Hepatocyte (in vitro differentiated cells): ENCODE measurements at regions not wholly inside any gene's neighbourhood (a gene's known extent, or its start where the extent isn't known, plus 50 kb on each side); places are given as distances from the start of the nearest gene placed in this dataset.

Experiments used
- DNase-seq: peaks from one replicate; pipeline ENCODE4 v3.0.0-alpha.2; 2016; ENCODE audit warnings: low spot score
- H2AFZ ChIP-seq: fragments of 200-600 bp; sonication (generic); 2 replicates; pipeline ENCODE4 v1.6.0; 2016; ENCODE audit warnings: antibody characterized with exemption, mild to moderate bottlenecking
- H3K27ac ChIP-seq: fragments of 200-600 bp; sonication (generic); 2 replicates; pipeline ENCODE4 v1.5.1; 2016; ENCODE audit warnings: mild to moderate bottlenecking
- H3K27me3 ChIP-seq: fragments of 200-600 bp; sonication (generic); 2 replicates; pipeline ENCODE4 v1.6.1; 2016
- H3K36me3 ChIP-seq: fragments of 200-600 bp; sonication (generic); replicated peaks from 2 replicates; pipeline ENCODE4 v1.5.1; 2016; ENCODE audit warnings: low read depth; ENCODE audit not compliant: insufficient read depth
- H3K4me1 ChIP-seq: fragments of 200-600 bp; sonication (generic); 2 replicates; pipeline ENCODE4 v1.5.1; 2016; ENCODE audit warnings: mild to moderate bottlenecking, moderate library complexity; ENCODE audit not compliant: insufficient read depth
- H3K4me2 ChIP-seq: fragments of 200-600 bp; sonication (generic); 2 replicates; pipeline ENCODE4 v1.6.0; 2016
- H3K4me3 ChIP-seq: fragments of 200-600 bp; sonication (generic); 2 replicates; pipeline ENCODE4 v1.5.1; 2016; ENCODE audit warnings: mild to moderate bottlenecking
- H3K79me2 ChIP-seq: fragments of 200-600 bp; sonication (generic); 2 replicates; pipeline ENCODE4 v1.6.0; 2017; ENCODE audit warnings: mild to moderate bottlenecking
- H3K9me2 ChIP-seq: fragments of 200-600 bp; sonication (generic); replicated peaks from 2 replicates; pipeline ENCODE4 v1.6.0; 2017; ENCODE audit warnings: mild to moderate bottlenecking; ENCODE audit not compliant: insufficient read depth
- H3K9me3 ChIP-seq: fragments of 200-600 bp; sonication (generic); 2 replicates; pipeline ENCODE4 v1.5.1; 2016; ENCODE audit warnings: low read depth, mild to moderate bottlenecking
- H4K20me1 ChIP-seq: fragments of 200-600 bp; sonication (generic); 2 replicates; pipeline ENCODE4 v1.6.0; 2016; ENCODE audit warnings: mild to moderate bottlenecking; ENCODE audit not compliant: insufficient read depth, poor library complexity, severe bottlenecking
- CTCF ChIP-seq: fragments of 200-600 bp; sonication (generic); IDR thresholded peaks from 2 replicates; pipeline ENCODE4 v1.5.1; 2016; ENCODE audit warnings: antibody characterized with exemption, mild to moderate bottlenecking; ENCODE audit not compliant: poor library complexity
- EZH2 ChIP-seq: fragments of 200-600 bp; sonication (generic); IDR thresholded peaks from 2 replicates; pipeline ENCODE4 v1.6.1; 2016; ENCODE audit warnings: antibody characterized with exemption, mild to moderate bottlenecking, borderline replicate concordance
- EZH2phosphoT487 ChIP-seq: fragments of 200-600 bp; sonication (generic); IDR thresholded peaks from one replicate; pipeline ENCODE4 v1.6.1; 2018; ENCODE audit warnings: antibody characterized with exemption, mild to moderate bottlenecking, low read depth, moderate library complexity; ENCODE audit not compliant: unreplicated experiment, severe bottlenecking
- WGBS: methylation state at CpG from one replicate; pipeline ENCODE4 v1.1.6; 2016; ENCODE audit warnings: low lambda C conversion rate; ENCODE audit errors: missing lambda C conversion rate; 5-methylcytosine and 5-hydroxymethylcytosine counted together

- H3K9me2 ChIP-seq: no peaks in the 10 kb centered on the region
- 85% methylated on average over 12 of the region's 12 CpGs for WGBS
- H3K27me3 ChIP-seq: no peaks in the 10 kb centered on the region
- DNase-seq: no peak
- no peak overlapping the region for H3K4me2 ChIP-seq
- H3K9me3 ChIP-seq: no peaks in the 10 kb centered on the region
- TF ChIP-seq EZH2 (no peak), CTCF (no peak), EZH2phosphoT487 (no peak)
- no peak overlapping the region for H3K4me3 ChIP-seq
- no peak overlapping the region for H3K27ac ChIP-seq
- H3K4me1 ChIP-seq: no peaks in the 10 kb centered on the region
- H4K20me1 ChIP-seq: no peaks in the 10 kb centered on the region
- no peak overlapping the region for H2AFZ ChIP-seq
- no peaks in the 10 kb centered on the region for H3K36me3 ChIP-seq
- H3K79me2 ChIP-seq: no peaks in the 10 kb centered on the region
These were observed 125.7 kb upstream of the TRHDE start for GRCh38 chr12:72146495-72146894.

- 66% methylated on average over 3 of the region's 3 CpGs for WGBS
- Histone ChIP-seq H3K9me3 (no peaks in the 10 kb centered on the region), H3K4me1 (no peaks in the 10 kb centered on the region), H3K79me2 (no peaks in the 10 kb centered on the region), H3K27ac (no peak overlapping the region), H3K4me2 (no peak overlapping the region), H2AFZ (no peak overlapping the region), H3K27me3 (no peaks in the 10 kb centered on the region), H4K20me1 (no peaks in the 10 kb centered on the region), H3K4me3 (no peak overlapping the region), H3K36me3 (no peaks in the 10 kb centered on the region), H3K9me2 (no peaks in the 10 kb centered on the region)
- no peak for TF ChIP-seq EZH2phosphoT487
- TF ChIP-seq CTCF: no peak
- TF ChIP-seq EZH2: no peak
- DNase-seq: no peak
These were observed 123.5 kb upstream of the TRHDE start for GRCh38 chr12:72148709-72149108.

DNA sequence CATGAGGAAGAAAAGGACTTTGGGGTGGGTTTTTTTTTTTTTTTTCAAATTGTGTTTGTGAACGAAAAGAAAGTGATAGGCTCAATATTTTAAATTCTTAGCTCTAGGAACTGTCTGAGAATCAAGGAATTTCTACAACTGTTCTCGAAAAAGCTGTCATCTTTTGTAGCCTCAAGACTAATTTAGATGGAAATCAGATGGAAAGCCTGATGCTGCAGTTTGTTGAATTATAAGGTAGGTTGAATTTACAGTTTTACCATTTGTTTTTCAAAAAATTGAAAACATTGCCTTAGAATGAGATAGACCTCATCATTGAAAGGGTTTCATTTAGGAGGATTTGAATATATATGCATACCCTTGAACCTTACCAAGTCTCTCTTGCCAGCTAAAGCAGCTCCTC is 109.3 kb upstream of the TRHDE start:
- 85% methylated on average over 2 of the region's 2 CpGs for WGBS
- Histone ChIP-seq H3K4me2 (no peak overlapping the region), H2AFZ (no peak overlapping the region), H3K79me2 (no peaks in the 10 kb centered on the region), H3K36me3 (no peaks in the 10 kb centered on the region), H3K4me3 (no peak overlapping the region), H3K9me3 (no peaks in the 10 kb centered on the region), H3K9me2 (no peaks in the 10 kb centered on the region), H3K27ac (no peak overlapping the region), H3K4me1 (no peaks in the 10 kb centered on the region), H3K27me3 (no peaks in the 10 kb centered on the region), H4K20me1 (no peaks in the 10 kb centered on the region)
- no peak for DNase-seq
- no peak for TF ChIP-seq CTCF
- TF ChIP-seq EZH2phosphoT487: no peak
- TF ChIP-seq EZH2: no peak

DNA sequence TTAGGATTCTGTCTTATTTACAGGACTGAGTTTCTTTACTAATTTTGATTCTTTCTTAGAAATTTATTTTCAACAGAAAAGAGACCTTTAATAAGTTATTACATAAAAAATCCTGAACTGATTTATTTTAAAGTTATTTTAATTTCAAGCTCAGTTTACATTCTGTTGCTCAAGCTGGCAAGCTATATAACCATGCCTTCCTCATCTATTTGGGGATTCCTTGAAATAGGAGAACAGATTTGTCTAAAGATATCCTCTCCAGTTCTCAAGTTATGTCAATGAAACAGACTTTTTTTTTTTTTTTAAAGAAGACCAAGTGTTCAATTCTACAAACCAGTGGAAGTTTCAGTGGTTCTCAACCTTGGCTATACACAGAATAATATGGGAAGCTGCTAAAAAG is 103.3 kb upstream of the TRHDE start:
- H3K4me3 ChIP-seq: no peak overlapping the region
- H3K9me2 ChIP-seq: no peaks in the 10 kb centered on the region
- no peak for TF ChIP-seq EZH2
- TF ChIP-seq EZH2phosphoT487: no peak
- no peak for TF ChIP-seq CTCF
- H4K20me1 ChIP-seq: no peaks in the 10 kb centered on the region
- H3K4me2 ChIP-seq: no peak overlapping the region
- no peaks in the 10 kb centered on the region for H3K79me2 ChIP-seq
- H3K4me1 ChIP-seq: no peaks in the 10 kb centered on the region
- H3K27me3 ChIP-seq: no peaks in the 10 kb centered on the region
- no peaks in the 10 kb centered on the region for H3K36me3 ChIP-seq
- no peak overlapping the region for H3K27ac ChIP-seq
- DNase-seq: no peak
- H3K9me3 ChIP-seq: no peaks in the 10 kb centered on the region
- no peak overlapping the region for H2AFZ ChIP-seq
